ENCODE measurements at regions not wholly inside any gene's neighbourhood (a gene's known extent, or its start where the extent isn't known, plus 50 kb on each side); places are given as distances from the start of the nearest gene placed in this dataset.

DNA sequence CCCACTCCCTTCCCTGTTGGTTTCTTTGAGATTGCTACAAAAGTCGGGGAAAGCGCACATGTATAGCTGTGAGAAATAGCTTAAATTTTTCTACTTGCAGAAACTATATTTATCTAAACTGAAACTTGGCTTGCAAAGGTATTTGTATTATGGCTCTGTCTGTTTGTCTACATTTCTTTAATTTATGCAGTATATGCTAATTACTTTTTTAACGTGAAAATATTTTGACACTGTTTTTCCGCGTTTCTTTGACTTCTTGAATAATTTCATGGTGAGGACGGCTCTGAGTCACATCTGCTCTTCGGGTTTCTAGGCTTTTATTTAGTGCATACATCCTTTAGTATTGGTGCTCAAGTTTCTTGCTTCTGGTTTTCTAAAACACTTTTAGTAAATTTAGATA, 182.1 kb upstream of the ZRANB2 start:
- no peak for ATAC-seq

DNA sequence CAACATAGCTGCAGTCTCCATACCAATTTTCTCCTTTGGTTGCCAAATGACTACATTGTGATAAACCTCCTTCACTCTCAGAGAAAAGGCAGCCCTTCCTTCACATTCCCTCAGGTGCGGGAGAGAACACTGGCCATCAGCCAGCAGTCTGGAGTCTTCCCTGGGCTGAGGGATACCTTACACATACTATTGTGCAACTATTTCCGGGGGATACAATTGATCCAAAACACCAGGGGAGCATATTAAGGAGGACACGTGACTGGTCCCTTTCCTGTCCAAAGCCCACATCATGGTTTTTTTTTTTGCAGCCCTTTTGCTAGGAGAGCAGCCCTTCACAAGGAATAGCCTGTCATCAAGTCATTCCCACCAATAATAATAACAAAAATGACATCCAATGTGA, 172.1 kb upstream of the ZRANB2 start:
- no peak for ATAC-seq

DNA sequence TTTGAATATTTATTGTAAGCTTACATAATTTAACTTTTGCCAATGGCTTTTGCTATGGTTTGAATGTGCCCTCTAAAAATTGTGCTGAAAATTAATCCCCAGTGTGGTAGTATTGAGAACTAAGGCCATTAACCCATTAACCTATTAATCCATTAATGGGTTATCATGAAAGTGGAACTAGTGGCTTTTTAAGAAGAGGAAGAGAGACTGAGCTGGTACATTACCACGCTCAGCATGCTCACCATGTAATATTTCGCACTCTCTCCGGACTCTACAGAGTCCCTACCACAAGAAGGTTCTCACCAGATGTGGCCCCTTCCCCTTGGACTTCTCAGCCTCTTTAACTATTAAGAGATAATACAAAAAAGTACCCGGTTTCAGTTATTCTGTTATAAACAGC, 164.4 kb upstream of the ZRANB2 start:
- no peak for ATAC-seq

DNA sequence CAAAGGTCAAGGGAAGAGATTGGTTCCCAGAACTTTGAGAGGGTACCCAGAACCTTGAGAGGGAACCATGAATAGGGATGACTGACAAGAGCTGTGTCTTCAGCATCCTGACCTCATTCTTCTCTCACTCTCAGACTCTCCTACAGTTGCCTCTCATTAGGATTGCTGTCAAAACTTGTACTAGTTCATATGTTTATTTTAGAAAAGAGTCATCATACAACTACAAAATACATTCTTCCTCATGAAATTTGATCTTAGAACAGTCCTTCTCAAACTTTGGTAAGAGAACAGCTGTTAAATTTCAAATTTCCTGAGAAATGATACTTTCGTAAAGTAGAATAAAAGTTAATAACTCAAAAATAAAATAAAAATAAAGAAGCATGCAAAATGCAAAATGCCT, 161.4 kb upstream of the ZRANB2 start:
- no peak for ATAC-seq

DNA sequence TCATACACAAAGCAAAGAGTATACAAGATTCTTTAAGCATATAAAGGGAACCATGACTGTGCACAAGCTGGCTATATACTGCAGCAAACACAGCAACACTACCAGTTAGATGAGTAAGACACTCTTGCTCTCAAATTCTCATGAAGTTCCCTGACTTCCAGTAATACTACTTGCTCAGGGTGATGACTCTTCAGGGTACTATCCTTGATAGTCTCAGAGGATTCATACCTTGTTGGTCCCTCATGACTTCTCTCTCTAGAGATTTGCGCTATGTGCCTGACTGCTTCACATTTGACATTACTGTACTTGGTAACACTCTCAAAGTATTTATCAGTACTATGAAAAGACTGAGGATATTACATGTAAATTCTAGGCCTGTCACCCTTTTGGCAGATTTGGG, 159.8 kb upstream of the ZRANB2 start:
- ATAC-seq, result no peak

DNA sequence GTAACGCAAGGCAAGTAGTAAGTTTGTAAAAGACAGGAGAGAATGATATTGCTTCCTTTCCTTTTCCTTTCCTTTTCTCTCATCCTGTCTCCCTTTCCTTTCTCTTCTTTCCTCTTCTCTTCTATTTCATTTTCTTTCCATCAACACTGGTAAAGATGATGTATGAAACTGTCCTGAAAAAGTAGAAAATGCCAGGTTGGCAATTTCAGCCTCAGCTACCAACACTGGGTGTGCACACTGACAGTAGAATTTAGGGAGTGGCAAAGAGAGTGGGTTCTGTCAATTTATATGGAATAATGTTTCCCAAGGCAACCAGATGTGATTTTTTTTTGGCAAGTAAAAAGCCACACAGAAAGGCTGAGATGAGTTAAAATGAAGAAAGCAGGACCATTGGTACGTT, 155.7 kb upstream of the ZRANB2 start:
- ATAC-seq, result no peak

DNA sequence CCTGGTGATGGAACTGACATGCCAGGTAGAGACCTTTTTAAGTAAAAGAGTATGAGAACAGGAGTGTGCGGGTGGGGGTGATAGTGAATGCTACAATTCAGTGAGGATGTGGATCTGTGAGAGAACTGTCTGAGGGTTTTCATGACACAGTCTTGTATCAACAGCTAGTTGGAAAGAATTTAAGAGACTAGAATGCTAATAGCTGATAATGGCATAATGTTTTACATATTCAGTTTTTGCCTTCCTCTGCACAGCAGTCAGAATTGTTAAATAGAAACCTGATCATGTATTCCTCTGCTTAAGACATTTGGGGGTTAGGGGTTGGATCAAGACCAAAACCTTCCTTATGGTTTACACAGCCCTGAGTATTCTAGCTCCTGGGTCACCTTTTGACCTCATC, 152.8 kb upstream of the ZRANB2 start:
- no peak for ATAC-seq

DNA sequence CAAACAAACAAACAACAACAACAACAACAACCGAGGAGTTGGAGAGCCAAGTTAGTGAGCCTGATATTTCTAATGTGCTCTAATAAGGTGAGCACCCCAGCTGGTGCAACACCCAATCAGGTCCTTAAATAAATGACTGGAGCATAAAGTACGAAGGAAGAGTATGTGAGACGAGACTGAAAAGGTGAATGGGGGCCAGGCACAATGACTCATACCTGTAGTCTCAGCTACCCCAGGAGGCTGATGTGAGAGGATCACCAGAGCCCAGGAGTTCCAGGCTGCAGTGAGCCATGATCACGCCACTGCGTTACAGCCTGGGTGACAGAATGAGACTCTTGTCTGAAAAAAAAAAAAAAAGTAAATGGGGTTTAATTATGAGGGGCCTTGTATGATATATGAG, 152.0 kb upstream of the ZRANB2 start:
- no peak for ATAC-seq

DNA sequence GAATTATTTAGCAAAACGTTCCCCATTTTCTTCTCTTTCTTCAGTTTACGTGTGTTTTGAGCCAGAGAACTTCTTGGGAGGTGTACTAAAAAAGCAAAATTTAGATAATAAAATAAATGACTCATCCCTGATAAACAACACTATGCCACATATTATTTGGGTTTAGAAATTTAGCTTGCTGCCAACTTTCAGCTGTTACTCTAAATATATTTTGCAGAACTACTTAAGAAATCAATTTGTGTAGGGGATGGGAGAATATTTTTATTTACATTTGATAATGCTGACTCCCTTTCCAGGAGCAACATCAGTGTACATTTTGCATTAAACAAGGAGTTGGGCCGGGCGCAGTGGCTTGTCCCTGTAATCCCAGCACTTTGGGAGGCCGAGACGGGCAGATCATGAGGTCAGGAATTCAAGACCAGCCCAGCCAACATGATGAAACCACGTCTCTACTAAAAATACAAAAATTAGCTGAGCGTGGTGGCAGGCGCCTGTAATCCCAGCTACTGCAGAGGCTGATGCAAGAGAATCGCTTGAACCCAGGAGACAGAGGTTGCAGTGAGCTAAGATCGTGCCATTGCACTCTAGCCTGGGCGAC, 151.4 kb upstream of the ZRANB2 start:
- no peak for ATAC-seq

DNA sequence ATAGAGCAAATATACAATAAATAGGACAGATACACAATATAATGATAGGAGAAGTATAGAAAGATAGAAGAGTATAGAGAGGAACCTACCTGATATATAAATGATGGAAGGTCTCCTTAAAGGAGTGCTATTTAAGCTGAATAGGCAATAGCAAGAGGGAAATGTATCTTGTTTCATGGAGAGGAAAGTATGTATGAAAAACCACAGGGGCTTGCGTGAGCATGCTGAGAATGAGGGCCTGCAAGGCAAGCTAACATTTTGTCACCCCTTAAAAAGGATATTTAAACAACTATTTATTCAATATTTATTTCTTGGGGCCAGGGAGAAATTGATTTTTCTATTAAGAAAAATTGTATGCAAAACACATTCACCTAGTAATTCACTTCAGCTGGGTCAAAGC, 150.9 kb upstream of the ZRANB2 start:
- ATAC-seq, result no peak

DNA sequence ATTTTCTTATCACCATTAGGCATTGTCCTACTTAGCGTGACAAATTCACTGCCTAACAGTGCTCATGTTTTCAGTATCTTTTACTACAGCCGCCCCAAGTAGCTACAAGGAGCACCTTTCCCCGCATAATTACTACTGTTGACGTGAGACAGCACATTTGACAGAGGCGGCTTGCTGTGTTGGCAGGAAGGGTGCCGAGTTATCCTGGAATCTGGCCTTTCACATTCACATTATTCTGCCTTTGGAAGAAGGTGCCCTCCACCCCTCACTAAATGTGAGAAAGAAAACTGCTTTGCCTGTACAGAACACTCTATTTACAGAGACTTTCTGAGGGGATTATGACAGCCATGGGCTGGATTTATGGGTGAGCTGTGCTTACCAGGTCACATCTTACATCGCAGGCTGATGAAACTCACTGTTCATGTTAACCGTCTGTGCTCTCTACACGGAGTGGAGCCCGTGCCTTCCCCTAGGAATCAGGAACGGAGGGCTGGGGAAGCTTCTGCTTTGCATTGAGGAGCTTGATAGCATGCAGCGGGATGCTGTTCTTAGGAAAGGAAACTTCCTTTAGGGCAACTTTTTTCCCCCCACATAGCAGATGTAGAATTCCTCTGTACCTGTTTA, 148.0 kb upstream of the ZRANB2 start:
- no peak for ATAC-seq

DNA sequence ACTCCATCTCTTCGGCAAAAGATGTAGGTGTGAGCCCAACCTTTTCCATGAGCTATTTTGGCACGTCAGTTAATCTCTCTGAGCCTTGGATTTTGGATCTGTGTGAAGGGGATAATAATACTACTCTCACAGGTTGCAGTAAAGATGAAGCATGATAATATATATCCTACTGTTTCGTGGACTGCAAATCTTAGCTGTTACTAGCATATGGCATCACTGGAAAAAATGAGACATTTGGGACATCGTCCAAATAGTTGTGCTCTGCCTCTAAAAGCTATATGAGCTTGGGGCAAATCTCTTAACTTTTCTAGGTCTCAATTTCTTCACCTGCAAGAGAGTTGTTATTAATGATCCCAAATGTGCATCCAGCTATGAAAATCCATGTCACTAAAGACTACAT, 147.4 kb upstream of the ZRANB2 start:
- no peak for ATAC-seq

DNA sequence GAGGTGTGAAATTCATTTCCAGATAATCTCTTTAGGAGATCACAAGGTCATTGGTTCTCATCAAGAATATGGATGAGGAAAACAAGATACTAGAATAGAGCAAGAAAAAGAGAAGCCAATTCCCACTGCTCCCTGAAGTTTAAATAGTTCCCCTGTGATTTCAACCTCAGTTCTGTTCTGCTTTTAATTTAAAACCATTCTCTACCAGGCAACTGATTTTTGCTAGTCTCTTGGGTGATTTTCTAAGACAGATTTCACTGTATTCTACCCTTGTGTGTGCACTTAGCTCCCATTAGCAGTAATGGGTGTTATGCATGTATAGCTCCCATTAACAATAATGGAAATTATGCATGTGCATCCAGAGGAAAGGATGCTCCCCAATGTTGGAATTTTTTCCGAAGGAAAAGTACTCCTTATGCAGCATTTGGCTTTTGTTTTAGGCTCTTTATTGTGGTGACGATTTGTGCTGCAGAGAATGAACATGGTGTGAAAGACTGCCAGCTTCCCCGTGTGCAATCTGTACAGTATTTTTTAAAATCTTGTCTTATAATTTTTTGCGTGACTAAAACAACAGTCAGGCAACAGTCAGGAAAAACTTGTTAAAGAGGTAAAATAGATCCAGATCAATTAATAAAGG, 144.0 kb upstream of the ZRANB2 start:
- no peak for ATAC-seq

DNA sequence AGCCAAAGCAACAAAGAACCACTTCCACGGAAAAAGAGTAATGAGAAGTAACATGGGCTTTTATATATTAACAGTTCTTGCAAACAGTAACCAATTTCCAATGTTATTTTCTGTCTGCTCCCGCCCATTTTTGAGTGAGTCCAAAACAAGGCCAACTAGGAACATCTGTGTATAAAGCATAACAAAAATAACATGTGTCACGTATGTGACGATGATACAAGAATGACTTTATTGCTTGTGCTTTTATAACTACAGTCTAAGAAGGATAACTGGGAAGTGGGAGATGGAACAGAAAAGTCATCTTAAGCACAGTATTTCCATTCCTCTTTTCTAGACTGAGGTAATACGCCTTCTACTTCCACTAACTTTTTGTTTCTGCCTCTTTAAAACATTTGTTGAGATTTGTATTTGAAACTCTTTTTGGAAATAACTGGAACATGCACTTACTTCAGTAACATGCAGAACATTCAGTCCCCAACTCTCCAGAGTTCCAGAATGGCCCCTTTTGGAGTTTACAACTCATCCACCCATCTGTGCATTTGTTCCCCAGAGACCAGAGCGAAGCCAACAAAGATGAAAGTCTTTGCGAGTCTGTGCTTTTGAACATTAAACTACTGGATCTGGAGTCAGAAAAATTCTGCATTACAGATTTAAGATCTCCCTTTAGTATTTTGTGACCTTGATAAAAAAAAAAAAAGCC, 143.0 kb upstream of the ZRANB2 start:
- ATAC-seq, result no peak

DNA sequence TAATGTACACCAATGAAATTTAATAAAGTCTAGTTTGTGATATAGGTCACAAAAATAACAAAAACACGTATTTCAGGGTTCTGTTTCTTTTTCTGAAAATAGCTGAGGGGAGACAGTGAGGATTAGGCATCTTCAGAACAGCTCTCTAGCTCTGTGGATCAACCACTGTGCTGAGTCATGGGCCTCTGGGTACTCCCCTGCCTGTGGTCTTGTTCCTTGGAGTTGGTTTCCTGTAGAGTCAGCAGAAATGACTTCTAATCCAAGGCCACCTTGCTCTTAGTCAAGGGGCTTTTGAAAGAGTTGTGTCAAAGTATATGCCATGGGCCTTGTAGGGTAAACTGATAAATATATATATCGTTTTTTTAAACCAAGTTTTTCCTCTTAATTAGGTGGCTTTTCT, 141.8 kb upstream of the ZRANB2 start:
- no peak for ATAC-seq

DNA sequence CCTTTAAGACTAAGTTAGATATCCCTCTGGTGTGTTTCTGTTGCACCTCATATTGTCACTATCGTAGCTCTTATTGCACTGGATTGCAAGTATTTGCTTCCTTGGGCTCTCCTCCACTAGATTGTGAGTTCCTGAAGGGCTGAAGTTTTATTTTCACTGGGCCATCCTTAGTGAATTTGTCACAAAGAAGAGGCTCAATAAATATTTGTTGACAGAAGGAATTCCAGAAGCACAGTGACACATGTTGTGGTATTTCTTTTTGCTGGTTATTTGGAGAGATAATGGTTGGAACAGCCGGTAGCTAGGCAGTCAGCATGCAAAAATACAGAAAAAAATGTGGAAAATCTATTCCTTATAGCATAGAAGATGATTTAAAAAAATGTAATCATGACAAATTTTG, 129.9 kb upstream of the ZRANB2 start:
- ATAC-seq, result no peak

DNA sequence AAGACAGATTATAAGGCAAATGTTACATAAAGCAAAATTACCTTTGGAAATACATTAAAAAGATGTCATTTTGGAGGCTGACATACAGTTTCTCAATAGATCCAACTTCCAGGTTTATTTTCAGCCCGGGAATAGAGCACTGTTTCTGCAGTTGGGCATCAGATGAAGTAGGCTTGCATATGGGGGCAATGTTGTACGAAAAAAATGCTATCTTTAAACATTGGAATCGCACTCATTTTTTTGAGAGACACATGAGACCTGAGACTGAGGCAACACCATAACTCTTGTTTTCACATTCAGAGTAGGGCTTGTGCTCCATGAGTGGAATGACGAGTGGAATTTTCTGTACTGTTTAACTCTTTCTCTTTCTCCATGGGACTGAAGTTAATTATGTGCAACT, 122.4 kb upstream of the ZRANB2 start:
- no peak for ATAC-seq

DNA sequence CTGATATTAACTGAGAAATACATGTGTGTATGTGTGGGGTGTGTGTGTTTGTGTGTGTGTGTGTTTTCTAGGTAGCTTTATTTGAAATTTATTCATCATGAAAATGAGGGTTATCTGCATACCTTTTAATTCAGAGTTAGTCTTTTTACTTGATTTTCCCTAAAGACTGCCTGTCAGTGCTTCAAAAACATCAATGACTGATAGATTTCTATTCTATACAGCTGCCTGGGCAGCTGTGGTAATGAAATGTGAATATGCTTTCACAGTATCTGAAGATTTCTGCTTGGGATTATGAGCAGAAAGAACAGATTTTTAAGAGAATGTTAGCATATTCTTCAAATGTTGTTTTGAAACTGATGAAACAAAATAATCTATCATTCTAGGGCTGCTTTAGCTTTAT, 119.7 kb upstream of the ZRANB2 start:
- no peak for ATAC-seq

DNA sequence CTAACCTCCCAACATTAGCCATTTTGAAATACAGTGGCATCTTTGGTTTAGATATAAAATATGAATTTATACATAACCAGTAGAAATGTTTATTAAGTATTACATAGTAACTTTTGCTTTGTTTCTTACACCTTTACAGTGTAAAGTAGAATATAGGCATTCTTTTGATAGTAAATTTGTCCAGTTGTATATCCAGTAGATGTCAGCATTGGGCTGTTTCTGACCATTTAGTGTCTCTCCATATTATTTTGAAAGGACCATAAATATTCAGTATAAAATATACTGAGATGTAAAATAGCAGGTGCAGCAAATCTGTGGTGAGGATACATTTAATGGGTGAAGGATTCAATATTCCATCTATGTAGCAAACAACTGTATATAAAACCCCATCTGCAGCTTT, 115.8 kb upstream of the ZRANB2 start:
- no peak for ATAC-seq

DNA sequence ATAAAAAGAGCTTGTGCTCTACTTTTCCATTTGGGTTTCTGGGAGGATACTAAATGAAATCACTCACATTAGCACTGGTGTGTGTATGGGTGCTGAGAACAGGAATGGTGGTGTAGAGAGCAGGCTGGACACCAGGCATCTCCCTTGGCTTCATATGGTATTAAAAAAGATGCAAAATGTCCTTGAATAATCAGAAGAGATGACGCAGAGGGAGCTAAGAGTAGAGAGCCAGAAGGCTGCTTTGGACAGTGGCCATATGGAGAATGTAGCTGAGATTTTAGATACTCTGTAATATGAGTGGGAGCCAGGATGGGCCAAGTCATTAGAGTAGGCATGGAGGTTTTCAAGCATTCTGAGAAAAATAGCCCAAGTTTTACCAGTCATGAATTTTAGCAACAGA, 112.3 kb upstream of the ZRANB2 start:
- ATAC-seq, result no peak

DNA sequence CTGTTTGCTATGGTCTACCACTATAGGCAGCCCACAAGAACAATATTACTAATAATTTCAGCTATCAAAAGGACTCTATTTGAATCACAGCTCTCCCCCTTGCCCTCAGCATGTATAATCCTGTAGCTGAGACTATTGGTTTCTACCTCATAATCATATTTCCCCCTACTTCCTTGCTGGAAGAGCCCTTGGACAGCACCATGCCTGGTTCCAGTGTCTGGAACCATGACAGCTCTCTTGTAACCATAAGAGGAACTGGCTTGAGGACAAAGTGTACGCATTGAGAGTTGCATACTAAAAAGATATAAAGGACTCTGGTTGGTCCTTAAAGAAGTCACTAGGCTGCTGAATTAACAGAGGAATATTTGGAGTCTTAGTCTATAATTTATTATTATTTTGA, 110.7 kb upstream of the ZRANB2 start:
- no peak for ATAC-seq

DNA sequence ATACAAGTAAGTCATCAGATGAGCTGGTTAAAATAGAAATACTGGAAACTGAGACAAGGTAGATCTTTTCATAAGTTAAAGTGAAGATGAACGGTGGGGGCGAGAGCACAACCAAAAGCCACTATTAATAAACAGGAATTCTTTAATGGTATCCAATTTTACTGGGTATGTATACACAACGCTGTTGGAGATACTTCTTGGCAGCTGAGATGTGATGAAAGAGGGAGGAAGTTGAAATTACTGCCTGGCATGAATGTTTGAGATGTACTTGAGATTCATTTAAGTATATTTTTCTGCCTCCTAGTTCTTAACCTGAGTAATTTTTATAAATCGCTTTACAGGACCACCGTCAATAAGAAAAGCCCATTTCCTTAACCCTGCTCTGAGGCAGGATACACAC, 110.0 kb upstream of the ZRANB2 start:
- no peak for ATAC-seq

DNA sequence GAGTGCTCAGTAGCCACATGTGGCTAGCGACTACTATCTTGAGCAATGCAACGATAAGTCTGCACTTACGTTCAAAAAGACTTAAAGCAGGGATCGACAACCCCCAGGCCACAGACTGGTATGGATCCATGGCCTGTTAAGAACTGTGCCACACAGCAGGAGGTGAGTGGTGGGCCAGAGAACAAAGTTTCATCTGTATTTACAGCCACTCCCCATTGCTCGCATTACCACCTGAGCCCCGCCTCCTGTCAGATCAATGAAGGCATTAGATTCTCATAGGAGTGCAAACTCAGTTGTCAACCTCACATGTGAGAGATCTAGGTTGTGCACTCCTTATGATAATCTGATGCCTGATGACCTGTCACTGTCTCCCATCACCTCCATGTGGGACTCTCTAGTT, 103.6 kb upstream of the ZRANB2 start:
- ATAC-seq, result no peak

DNA sequence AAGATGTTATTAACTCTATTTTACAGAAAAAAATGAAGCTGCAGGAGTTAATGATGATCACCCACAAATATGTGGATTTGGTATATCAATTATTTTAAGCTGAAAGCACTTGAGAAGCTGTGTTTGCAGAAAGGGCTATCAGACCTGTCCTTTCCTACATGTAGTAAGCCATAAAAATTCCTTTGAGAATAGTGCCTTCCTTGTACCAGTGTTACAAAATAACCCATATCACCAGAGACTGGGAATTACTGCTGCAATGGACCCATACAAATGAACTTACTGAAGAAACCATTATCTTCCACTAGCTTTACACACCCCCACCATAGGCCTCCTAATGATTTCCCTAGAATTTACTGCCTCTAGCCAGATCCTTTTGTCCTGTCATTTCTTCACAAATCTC, 99.2 kb upstream of the ZRANB2 start:
- ATAC-seq, result no peak

All from esophagus mucosa (tissue), 1 donor.